Neural progenitor cell (in vitro differentiated cells): ENCODE measurements at regions not wholly inside any gene's neighbourhood (a gene's known extent, or its start where the extent isn't known, plus 50 kb on each side); places are given as distances from the start of the nearest gene placed in this dataset.
A peak's percentile ranks its signal among the peaks of the same experiment; 100 is the strongest.

Source experiments
- DNase-seq: peaks from one replicate; pipeline ENCODE4 v3.0.0-alpha.2; 2016; ENCODE audit warnings: low spot score
- H2AFZ ChIP-seq: fragments of 200-600 bp; sonication (generic); replicated peaks from 2 replicates; pipeline ENCODE4 v1.6.1; 2016; ENCODE audit warnings: antibody characterized with exemption
- H3F3A ChIP-seq: fragments of 200-600 bp; sonication (generic); 2 replicates; pipeline ENCODE4 v1.6.1; 2016; ENCODE audit warnings: antibody characterized with exemption, low read depth
- H3K27ac ChIP-seq: fragments of 200-600 bp; sonication (generic); 2 replicates; pipeline ENCODE4 v1.5.1; 2016; ENCODE audit warnings: mild to moderate bottlenecking
- H3K27me3 ChIP-seq: fragments of 200-600 bp; sonication (generic); 2 replicates; pipeline ENCODE4 v1.6.1; 2016; ENCODE audit warnings: mild to moderate bottlenecking, moderate library complexity
- H3K36me3 ChIP-seq: fragments of 200-600 bp; sonication (generic); 2 replicates; pipeline ENCODE4 v1.5.1; 2016
- H3K4me1 ChIP-seq: fragments of 200-600 bp; sonication (generic); 2 replicates; pipeline ENCODE4 v1.6.1; 2016; ENCODE audit warnings: mixed run types
- H3K4me2 ChIP-seq: fragments of 200-600 bp; sonication (generic); 2 replicates; pipeline ENCODE4 v1.6.1; 2016
- H3K4me3 ChIP-seq: fragments of 200-600 bp; sonication (generic); 2 replicates; pipeline ENCODE4 v1.5.1; 2016
- H3K79me2 ChIP-seq: fragments of 200-600 bp; sonication (generic); 2 replicates; pipeline ENCODE4 v1.6.1; 2016; ENCODE audit warnings: low read depth
- H3K9ac ChIP-seq: fragments of 200-600 bp; sonication (generic); 2 replicates; pipeline ENCODE4 v1.6.1; 2016
- H3K9me3 ChIP-seq: fragments of 200-600 bp; sonication (generic); 2 replicates; pipeline ENCODE4 v1.5.1; 2016; ENCODE audit warnings: low read depth
- H4K20me1 ChIP-seq: fragments of 200-600 bp; sonication (generic); 2 replicates; pipeline ENCODE4 v1.6.1; 2016; ENCODE audit warnings: low read depth
- H3K27ac Mint-ChIP-seq: 3 replicates; pipeline ENCODE4 v1.8.0; 2021; ENCODE audit warnings: mixed read lengths
- H3K27me3 Mint-ChIP-seq: 2 replicates; pipeline ENCODE4 v1.8.0; 2022; ENCODE audit warnings: low read depth, mild to moderate bottlenecking, inconsistent platforms, moderate library complexity, mixed read lengths; ENCODE audit not compliant: insufficient read depth
- H3K36me3 Mint-ChIP-seq: 3 replicates; pipeline ENCODE4 v1.8.0; 2021; ENCODE audit warnings: mixed read lengths
- H3K4me1 Mint-ChIP-seq: 3 replicates; pipeline ENCODE4 v1.8.0; 2021; ENCODE audit warnings: mixed read lengths
- H3K4me3 Mint-ChIP-seq: 3 replicates; pipeline ENCODE4 v1.8.0; 2021; ENCODE audit warnings: mild to moderate bottlenecking, moderate library complexity, mixed read lengths
- H3K9me3 Mint-ChIP-seq: 3 replicates; pipeline ENCODE4 v1.8.0; 2020; ENCODE audit warnings: mixed read lengths
- CTCF ChIP-seq: fragments of 200-600 bp; sonication (generic); IDR thresholded peaks from 2 replicates; pipeline ENCODE4 v1.5.1; 2017; ENCODE audit warnings: antibody characterized with exemption, mild to moderate bottlenecking
- EZH2 ChIP-seq: fragments of 200-600 bp; sonication (generic); IDR thresholded peaks from 2 replicates; pipeline ENCODE4 v1.6.1; 2017; ENCODE audit warnings: antibody characterized with exemption, mild to moderate bottlenecking, moderate library complexity
- EZH2phosphoT487 ChIP-seq: fragments of 200-600 bp; sonication (generic); IDR thresholded peaks from 2 replicates; pipeline ENCODE4 v1.6.1; 2017; ENCODE audit warnings: antibody characterized with exemption

GRCh38 chr18:7349181-7349837 lies 118.4 kb downstream of the LRRC30 start:
- H3K4me1 Mint-ChIP-seq, result no peaks in the 10 kb centered on the region
- H3K36me3 ChIP-seq, result no peaks in the 10 kb centered on the region
- peaks cover 2% of the 10 kb centered on the region for H3K9me3 Mint-ChIP-seq
- H3K27ac Mint-ChIP-seq, result no peak overlapping the region
- no peak overlapping the region for H3K4me2 ChIP-seq
- DNase-seq, result no peak
- no peaks in the 10 kb centered on the region for H3K9me3 ChIP-seq
- H3K79me2 ChIP-seq, result no peaks in the 10 kb centered on the region
- H2AFZ ChIP-seq, result no peak overlapping the region
- H3F3A ChIP-seq, result no peaks in the 10 kb centered on the region
- no peaks in the 10 kb centered on the region for H4K20me1 ChIP-seq
- TF ChIP-seq EZH2phosphoT487 (no peak), CTCF (peak; percentile 17)
- peaks cover 3% of the 10 kb centered on the region for H3K27me3 Mint-ChIP-seq
- H3K4me3 Mint-ChIP-seq, result no peak overlapping the region
- H3K36me3 Mint-ChIP-seq, result no peaks in the 10 kb centered on the region
- no peak overlapping the region for H3K9ac ChIP-seq
- H3K27me3 ChIP-seq, result no peaks in the 10 kb centered on the region
- no peaks in the 10 kb centered on the region for H3K4me1 ChIP-seq
- no peak overlapping the region for H3K27ac ChIP-seq
- no peak overlapping the region for H3K4me3 ChIP-seq

- peaks cover 4% of the 10 kb centered on the region for H3K4me1 Mint-ChIP-seq
- Histone ChIP-seq H3K27me3 (peaks cover 6% of the 10 kb centered on the region), H3K9ac (no peak overlapping the region), H3K27ac (no peak overlapping the region), H2AFZ (peak overlapping the region; percentile 63), H3K9me3 (no peaks in the 10 kb centered on the region), H3K4me1 (no peaks in the 10 kb centered on the region), H3K4me2 (no peak overlapping the region), H3F3A (no peaks in the 10 kb centered on the region), H3K4me3 (no peak overlapping the region), H3K36me3 (no peaks in the 10 kb centered on the region), H3K79me2 (no peaks in the 10 kb centered on the region), H4K20me1 (no peaks in the 10 kb centered on the region)
- peaks cover 3% of the 10 kb centered on the region for H3K9me3 Mint-ChIP-seq
- DNase-seq, result no peak
- TF ChIP-seq CTCF, result no peak
- TF ChIP-seq EZH2phosphoT487, result no peak
- TF ChIP-seq EZH2, result no peak
- H3K36me3 Mint-ChIP-seq, result no peaks in the 10 kb centered on the region
- no peak overlapping the region for H3K4me3 Mint-ChIP-seq
- H3K27ac Mint-ChIP-seq, result no peak overlapping the region
- H3K27me3 Mint-ChIP-seq, result peaks cover 2% of the 10 kb centered on the region
Observed at GRCh38 chr18:7358989-7359726, 128.3 kb downstream of the LRRC30 start.

GRCh38 chr18:7360606-7361170 lies 129.8 kb downstream of the LRRC30 start:
- H4K20me1 ChIP-seq, result no peaks in the 10 kb centered on the region
- peaks cover 2% of the 10 kb centered on the region for H3K27me3 Mint-ChIP-seq
- no peak overlapping the region for H3K27ac Mint-ChIP-seq
- H3K9me3 Mint-ChIP-seq, result peaks cover 5% of the 10 kb centered on the region
- H3K9me3 ChIP-seq, result no peaks in the 10 kb centered on the region
- H3F3A ChIP-seq, result no peaks in the 10 kb centered on the region
- no peak overlapping the region for H3K4me2 ChIP-seq
- no peaks in the 10 kb centered on the region for H3K4me1 ChIP-seq
- no peaks in the 10 kb centered on the region for H3K36me3 ChIP-seq
- H2AFZ ChIP-seq, result no peak overlapping the region
- H3K4me3 Mint-ChIP-seq, result no peak overlapping the region
- peaks cover 4% of the 10 kb centered on the region for H3K4me1 Mint-ChIP-seq
- H3K27ac ChIP-seq, result no peak overlapping the region
- H3K4me3 ChIP-seq, result no peak overlapping the region
- TF ChIP-seq EZH2phosphoT487 (no peak), EZH2 (no peak), CTCF (no peak)
- H3K79me2 ChIP-seq, result no peaks in the 10 kb centered on the region
- H3K36me3 Mint-ChIP-seq, result no peaks in the 10 kb centered on the region
- H3K9ac ChIP-seq, result no peak overlapping the region
- DNase-seq, result no peak
- peaks cover 6% of the 10 kb centered on the region for H3K27me3 ChIP-seq
